SK-N-MC (cell line): ENCODE measurements at regions not wholly inside any gene's neighbourhood (a gene's known extent, or its start where the extent isn't known, plus 50 kb on each side); places are given as distances from the start of the nearest gene placed in this dataset.

Experiments used
- EZH2 ChIP-seq: fragments of 200-600 bp; sonication (generic); IDR thresholded peaks from one replicate; pipeline ENCODE4 v1.6.1; 2017; ENCODE audit warnings: antibody characterized with exemption
- FOXP2 ChIP-seq: optimal IDR thresholded peaks from 2 replicates; pipeline ENCODE3; 2011; ENCODE audit warnings: mild to moderate bottlenecking, moderate library complexity; ENCODE audit not compliant: insufficient read depth; ENCODE audit errors: extremely low read length, control extremely low read depth

GRCh38 chr14:71534506-71534905 is 397.7 kb upstream of the RGS6 start:
- TF ChIP-seq EZH2 (no peak), FOXP2 (no peak)
